ENCODE measurements at regions not wholly inside any gene's neighbourhood (a gene's known extent, or its start where the extent isn't known, plus 50 kb on each side); places are given as distances from the start of the nearest gene placed in this dataset.

DNA sequence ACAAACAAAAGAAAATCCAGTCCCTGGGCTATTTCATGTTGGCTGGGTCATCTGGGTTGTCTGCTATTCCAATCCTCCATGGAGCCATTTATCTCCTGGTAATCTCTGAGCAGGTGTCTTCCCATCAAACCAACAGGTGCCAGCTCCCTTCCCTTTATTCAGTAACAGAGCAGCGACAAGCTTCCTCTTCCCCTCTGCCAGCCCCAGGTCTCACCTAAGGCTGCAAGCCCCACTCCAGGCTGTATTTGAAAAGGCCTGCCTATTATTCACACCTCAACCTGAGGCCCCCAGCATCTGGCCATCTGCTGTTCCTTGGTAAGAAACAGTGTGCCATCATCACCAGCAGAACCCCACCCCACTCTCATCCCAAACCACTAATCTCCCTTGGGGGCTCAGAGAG lies 436.2 kb downstream of the BUD13 start:
- H3K27ac ChIP-seq, result no peak overlapping the region
- no peak for ATAC-seq (ENCODE audit: low FRiP score in 2 of 2)
- 93% methylated on average over 1 of the region's 1 CpG for WGBS, 2 donors
- no peaks in the 10 kb centered on the region for H3K4me1 ChIP-seq
- no peaks in the 10 kb centered on the region for H3K36me3 ChIP-seq
- peaks cover 0 to 3% (median 0%) of the 10 kb centered on the region in 4 donors for H3K9me3 ChIP-seq
- no peak overlapping the region for H3K4me3 ChIP-seq
- no peak for DNase-seq
- H3K27me3 ChIP-seq, result no peaks in the 10 kb centered on the region
- TF ChIP-seq, protein P1, sequence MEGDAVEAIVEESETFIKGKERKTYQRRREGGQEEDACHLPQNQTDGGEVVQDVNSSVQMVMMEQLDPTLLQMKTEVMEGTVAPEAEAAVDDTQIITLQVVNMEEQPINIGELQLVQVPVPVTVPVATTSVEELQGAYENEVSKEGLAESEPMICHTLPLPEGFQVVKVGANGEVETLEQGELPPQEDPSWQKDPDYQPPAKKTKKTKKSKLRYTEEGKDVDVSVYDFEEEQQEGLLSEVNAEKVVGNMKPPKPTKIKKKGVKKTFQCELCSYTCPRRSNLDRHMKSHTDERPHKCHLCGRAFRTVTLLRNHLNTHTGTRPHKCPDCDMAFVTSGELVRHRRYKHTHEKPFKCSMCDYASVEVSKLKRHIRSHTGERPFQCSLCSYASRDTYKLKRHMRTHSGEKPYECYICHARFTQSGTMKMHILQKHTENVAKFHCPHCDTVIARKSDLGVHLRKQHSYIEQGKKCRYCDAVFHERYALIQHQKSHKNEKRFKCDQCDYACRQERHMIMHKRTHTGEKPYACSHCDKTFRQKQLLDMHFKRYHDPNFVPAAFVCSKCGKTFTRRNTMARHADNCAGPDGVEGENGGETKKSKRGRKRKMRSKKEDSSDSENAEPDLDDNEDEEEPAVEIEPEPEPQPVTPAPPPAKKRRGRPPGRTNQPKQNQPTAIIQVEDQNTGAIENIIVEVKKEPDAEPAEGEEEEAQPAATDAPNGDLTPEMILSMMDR (IDR thresholded peaks at IDR 0.05), result no peak
- TF ChIP-seq POLR2AphosphoS5 (IDR thresholded peaks at IDR 0.05) (no peak), POLR2A (IDR thresholded peaks at IDR 0.05) (no peak), EP300 (IDR thresholded peaks at IDR 0.05) (no peak)

DNA sequence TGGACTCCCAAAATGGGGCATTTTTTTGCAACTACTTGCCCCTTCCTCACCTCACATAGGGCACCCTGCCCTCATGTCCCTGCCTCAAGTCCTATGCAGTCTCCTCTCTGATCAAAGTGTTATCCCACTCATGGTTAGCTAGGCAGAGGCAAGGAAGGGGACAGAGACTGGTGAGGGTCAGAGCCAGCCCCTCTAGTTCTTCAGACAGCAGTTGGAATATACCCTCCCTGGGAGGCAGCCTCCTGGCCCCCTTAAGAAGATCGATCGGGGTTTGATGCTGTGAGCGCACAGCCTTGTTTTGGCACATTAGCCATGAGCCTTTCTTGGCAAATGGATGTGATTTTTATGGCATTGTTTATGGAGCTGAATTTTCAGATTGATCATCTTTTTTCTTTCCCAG lies 436.9 kb downstream of the BUD13 start:
- 100% methylated on average over 3 of the region's 3 CpGs for WGBS, 2 donors

DNA sequence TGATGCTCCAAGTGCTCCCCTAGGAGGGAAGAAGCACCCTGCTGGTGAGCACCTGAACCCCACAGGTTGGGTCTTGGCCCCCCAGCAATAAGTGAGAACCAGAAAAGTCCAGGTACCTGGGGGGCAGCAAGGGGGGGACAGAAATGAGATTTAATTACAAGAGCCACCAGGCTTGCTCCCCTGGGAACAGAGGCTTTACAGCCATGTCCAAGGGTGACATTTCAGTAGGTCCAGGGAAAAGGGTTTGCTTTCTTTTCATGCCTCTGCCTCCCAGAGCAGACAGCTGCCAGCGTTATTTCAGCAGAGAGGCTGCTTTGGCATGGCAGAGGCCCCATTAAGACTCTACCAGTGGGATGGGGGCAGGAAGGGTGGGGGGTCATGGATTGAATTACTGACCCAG lies 437.7 kb downstream of the BUD13 start:
- TF ChIP-seq, protein P1 (IDR thresholded peaks at IDR 0.05), result no peak
- TF ChIP-seq EP300 (IDR thresholded peaks at IDR 0.05), result no peak
- TF ChIP-seq POLR2AphosphoS5 (IDR thresholded peaks at IDR 0.05), result no peak
- no peak for TF ChIP-seq POLR2A (IDR thresholded peaks at IDR 0.05)
- no peaks in the 10 kb centered on the region for H3K27me3 ChIP-seq
- no peaks in the 10 kb centered on the region for H3K4me1 ChIP-seq
- no peak overlapping the region for H3K4me3 ChIP-seq
- no peak for DNase-seq
- H3K36me3 ChIP-seq, result no peaks in the 10 kb centered on the region
- H3K27ac ChIP-seq, result no peak overlapping the region
- peaks cover 0 to 3% (median 0%) of the 10 kb centered on the region in 4 donors for H3K9me3 ChIP-seq
- no peak for ATAC-seq (ENCODE audit: low FRiP score in 2 of 2)
- 60 to 67% methylated on average over 1 of the region's 1 CpG for WGBS, 2 donors

More for the DNA sequence above, 436.9 kb downstream of the BUD13 start:
- DNase-seq (no peak), ATAC-seq (ENCODE audit: low FRiP score in 2 of 2) (no peak)
- TF ChIP-seq, protein P1 (IDR thresholded peaks at IDR 0.05), result no peak
- TF ChIP-seq POLR2A (IDR thresholded peaks at IDR 0.05), result no peak
- Histone ChIP-seq H3K27ac (no peak overlapping the region), H3K27me3 (no peaks in the 10 kb centered on the region), H3K36me3 (no peaks in the 10 kb centered on the region), H3K9me3 (peaks cover 0 to 3% (median 0%) of the 10 kb centered on the region in 4 donors), H3K4me1 (no peaks in the 10 kb centered on the region), H3K4me3 (no peak overlapping the region)

DNA sequence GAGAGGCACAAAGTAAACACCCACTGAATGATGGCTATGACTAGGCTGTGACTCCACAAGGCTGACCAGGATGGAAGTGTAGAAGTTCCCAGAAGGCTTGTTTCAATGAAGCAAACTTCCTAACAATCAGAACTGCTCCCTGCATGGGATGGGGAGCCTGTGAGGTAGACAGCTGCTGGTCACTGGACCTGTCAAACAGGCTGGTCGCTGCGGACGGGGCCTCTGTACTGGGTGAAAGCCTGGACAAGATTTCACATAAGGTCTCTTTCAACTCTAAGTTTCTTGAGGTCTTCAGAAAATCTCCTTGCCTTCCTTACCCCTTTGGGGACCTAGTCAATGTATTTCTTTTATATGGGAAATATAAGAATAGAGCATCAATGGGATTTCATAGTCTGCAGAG lies 438.2 kb downstream of the BUD13 start:
- DNase-seq (no peak), ATAC-seq (ENCODE audit: low FRiP score in 2 of 2) (no peak)
- TF ChIP-seq EP300 (IDR thresholded peaks at IDR 0.05), result no peak
- no peak for TF ChIP-seq POLR2AphosphoS5 (IDR thresholded peaks at IDR 0.05)
- Histone ChIP-seq H3K36me3 (no peaks in the 10 kb centered on the region), H3K27me3 (no peaks in the 10 kb centered on the region), H3K4me1 (no peaks in the 10 kb centered on the region), H3K27ac (no peak overlapping the region), H3K9me3 (peaks cover 0 to 3% (median 0%) of the 10 kb centered on the region in 4 donors), H3K4me3 (no peak overlapping the region)
- 60 to 73% methylated on average over 3 of the region's 3 CpGs for WGBS, 2 donors

DNA sequence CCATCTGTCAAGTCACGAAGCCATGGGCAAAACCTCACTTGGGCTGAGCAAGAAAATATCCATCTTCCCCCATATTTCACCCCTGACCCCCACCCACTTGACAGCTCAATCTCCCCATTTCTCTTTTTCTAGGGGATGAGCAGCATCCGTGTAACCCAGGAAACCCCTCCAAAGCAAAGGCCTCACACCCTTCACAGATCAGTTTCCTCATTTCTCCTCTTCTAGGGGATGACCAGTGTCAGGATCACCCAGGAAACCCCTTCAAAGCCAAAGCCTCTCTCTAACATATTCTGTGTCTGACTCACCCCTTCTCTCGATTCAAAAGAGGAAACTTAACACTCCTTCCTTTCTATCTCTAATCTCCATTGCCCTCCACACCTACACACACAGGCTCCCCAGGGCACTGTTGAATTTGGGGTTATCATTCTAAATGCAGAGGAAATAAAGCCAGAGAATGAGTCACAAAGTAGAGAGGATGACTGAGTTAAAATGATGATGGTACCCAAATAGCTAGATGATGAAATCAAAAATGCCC lies 439.7 kb downstream of the BUD13 start:
- Histone ChIP-seq H3K36me3 (no peaks in the 10 kb centered on the region), H3K4me3 (no peak overlapping the region), H3K4me1 (no peaks in the 10 kb centered on the region), H3K27me3 (no peaks in the 10 kb centered on the region), H3K9me3 (peaks cover 0 to 3% (median 0%) of the 10 kb centered on the region in 4 donors), H3K27ac (no peak overlapping the region)
- TF ChIP-seq POLR2AphosphoS5 (IDR thresholded peaks at IDR 0.05) (no peak), POLR2A (IDR thresholded peaks at IDR 0.05) (no peak), EP300 (IDR thresholded peaks at IDR 0.05) (no peak)
- TF ChIP-seq, protein P1 (IDR thresholded peaks at IDR 0.05), result no peak
- DNase-seq (no peak), ATAC-seq (ENCODE audit: low FRiP score in 2 of 2) (peak in 1 of 2 donors; percentile 16)
- WGBS, 2 donors, result 68 to 72% methylated on average over 3 of the region's 3 CpGs
